Nucleus accumbens (tissue), 56 donors: ENCODE measurements at regions not wholly inside any gene's neighbourhood (a gene's known extent, or its start where the extent isn't known, plus 50 kb on each side); places are given as distances from the start of the nearest gene placed in this dataset.
"Not testable (repeated sequence)": the region's sequence is repeated elsewhere in the genome, so short reads cannot be mapped to it uniquely, and the experiment has no call there.

ENCODE experiments used
- DNase-seq, 56 donors: peaks; one replicate each; lab custom pipeline; 2025; lab: John Stamatoyannopoulos, UW

GRCh38 chr2:20499387-20499786, 52.5 kb downstream of the RHOB start:
- peak in 20 of 56 donors; percentile 15 to 72 (median 36) for DNase-seq

- no peak for DNase-seq
These were observed 55.1 kb downstream of the RHOB start for GRCh38 chr2:20501974-20502373.

- not testable (repeated sequence) for DNase-seq
These were observed 55.6 kb downstream of the RHOB start for GRCh38 chr2:20502496-20502895.

- DNase-seq, result no peak
These were observed 57.3 kb downstream of the RHOB start for GRCh38 chr2:20504174-20504573.

GRCh38 chr2:20506201-20506685, 59.4 kb downstream of the RHOB start:
- peak in 1 of 56 donors; percentile 26 for DNase-seq

- DNase-seq, result no peak
These were observed 60.4 kb downstream of the RHOB start for GRCh38 chr2:20507166-20507692.

- DNase-seq, result no peak
These were observed 60.8 kb downstream of the RHOB start for GRCh38 chr2:20507711-20508110.

- no peak for DNase-seq
These were observed 62.5 kb downstream of the RHOB start for GRCh38 chr2:20509301-20509769.

GRCh38 chr2:20509770-20510490, 63.1 kb downstream of the RHOB start:
- peak in 16 of 56 donors; percentile 20 to 67 (median 38) for DNase-seq

- DNase-seq, result no peak
These were observed 64.3 kb downstream of the RHOB start for GRCh38 chr2:20511130-20511529.

- no peak for DNase-seq
These were observed 65.3 kb downstream of the RHOB start for GRCh38 chr2:20512061-20512605.

- DNase-seq, result no peak
These were observed 67.1 kb downstream of the RHOB start for GRCh38 chr2:20513946-20514345.

GRCh38 chr2:20514596-20515269, 67.9 kb downstream of the RHOB start:
- DNase-seq, result no peak

- no peak for DNase-seq
These were observed 68.7 kb downstream of the RHOB start for GRCh38 chr2:20515290-20516220.

GRCh38 chr2:20516291-20516645, 69.4 kb downstream of the RHOB start:
- DNase-seq, result no peak

- peak in 51 of 56 donors; percentile 24 to 85 (median 65) for DNase-seq
These were observed 69.9 kb downstream of the RHOB start for GRCh38 chr2:20516646-20517341.

- no peak for DNase-seq
These were observed 72.4 kb downstream of the RHOB start for GRCh38 chr2:20519309-20519708.

GRCh38 chr2:20520128-20520527, 73.3 kb downstream of the RHOB start:
- no peak for DNase-seq

- no peak for DNase-seq
These were observed 74.3 kb downstream of the RHOB start for GRCh38 chr2:20521193-20521592.
